A673 (cell line): ENCODE measurements at regions not wholly inside any gene's neighbourhood (a gene's known extent, or its start where the extent isn't known, plus 50 kb on each side); places are given as distances from the start of the nearest gene placed in this dataset.

Experiments
- BruUV-seq: library from RNA; stranded (reverse); fragments of 400-500 nt; replicated peaks from 2 replicates; lab custom pipeline; 2021; lab: Mats Ljungman, UMichigan
- CTCF ChIA-PET: fragments of 300-600 bp; sonication (Branson Sonifier 250); formaldehyde crosslinking; loops from one replicate; lab custom pipeline; 2022; ENCODE audit warnings: antibody characterized with exemption; lab: Charles Lee
- POLR2A ChIA-PET: fragments of 300-600 bp; sonication (Branson Sonifier 250); formaldehyde crosslinking; loops from one replicate; lab custom pipeline; 2022; ENCODE audit warnings: antibody characterized with exemption; ENCODE audit not compliant: low non-redundant PET; lab: Charles Lee
- DNase-seq: peaks from one replicate; pipeline ENCODE4 v3.0.0-alpha.2; 2015; ENCODE audit warnings: low spot score
- H3K27ac ChIP-seq: fragments of 200-600 bp; sonication (generic); 2 replicates; pipeline ENCODE4 v1.5.1; 2016; ENCODE audit warnings: mixed run types, low read depth, mild to moderate bottlenecking, mixed read lengths, antibody characterized with exemption, low read length; ENCODE audit not compliant: poor library complexity, severe bottlenecking
- H3K27me3 ChIP-seq: fragments of 200-600 bp; sonication (generic); replicated peaks from 2 replicates; pipeline ENCODE4 v1.6.1; 2017; ENCODE audit warnings: mixed run types, low read depth, mild to moderate bottlenecking, mixed read lengths, antibody characterized with exemption, low read length; ENCODE audit not compliant: insufficient read depth, poor library complexity
- H3K36me3 ChIP-seq: fragments of 200-600 bp; sonication (generic); 2 replicates; pipeline ENCODE4 v1.6.1; 2016; ENCODE audit warnings: mixed run types, mild to moderate bottlenecking, mixed read lengths, antibody characterized with exemption, low read length; ENCODE audit not compliant: insufficient read depth, poor library complexity, severe bottlenecking
- H3K4me1 ChIP-seq: fragments of 200-600 bp; sonication (generic); 2 replicates; pipeline ENCODE4 v1.6.1; 2017; ENCODE audit warnings: mixed run types, mild to moderate bottlenecking, mixed read lengths, antibody characterized with exemption, low read length; ENCODE audit not compliant: insufficient read depth, poor library complexity, severe bottlenecking
- H3K4me3 ChIP-seq: fragments of 200-600 bp; sonication (generic); 2 replicates; pipeline ENCODE4 v1.5.1; 2016; ENCODE audit warnings: low read depth, mixed run types, mild to moderate bottlenecking, mixed read lengths, low read length; ENCODE audit not compliant: poor library complexity, severe bottlenecking
- H3K9me3 ChIP-seq: fragments of 200-600 bp; sonication (generic); 2 replicates; pipeline ENCODE4 v1.6.1; 2016; ENCODE audit warnings: mixed run types, low read depth, mild to moderate bottlenecking, mixed read lengths, antibody characterized with exemption, low read length; ENCODE audit not compliant: poor library complexity, severe bottlenecking
- EZH2 ChIP-seq: fragments of 200-600 bp; sonication (generic); IDR thresholded peaks from 2 replicates; pipeline ENCODE4 v1.6.1; 2017; ENCODE audit warnings: borderline replicate concordance, low read depth, mild to moderate bottlenecking, mixed read lengths, antibody characterized with exemption, low read length; ENCODE audit not compliant: poor library complexity, severe bottlenecking
- intact Hi-C: fragments of 100-400 bp; cut with micrococcal nuclease; formaldehyde crosslinking; loops from one replicate; pipeline ENCODE4 v1.10.0; 2022; ENCODE audit not compliant: unreplicated experiment

DNA sequence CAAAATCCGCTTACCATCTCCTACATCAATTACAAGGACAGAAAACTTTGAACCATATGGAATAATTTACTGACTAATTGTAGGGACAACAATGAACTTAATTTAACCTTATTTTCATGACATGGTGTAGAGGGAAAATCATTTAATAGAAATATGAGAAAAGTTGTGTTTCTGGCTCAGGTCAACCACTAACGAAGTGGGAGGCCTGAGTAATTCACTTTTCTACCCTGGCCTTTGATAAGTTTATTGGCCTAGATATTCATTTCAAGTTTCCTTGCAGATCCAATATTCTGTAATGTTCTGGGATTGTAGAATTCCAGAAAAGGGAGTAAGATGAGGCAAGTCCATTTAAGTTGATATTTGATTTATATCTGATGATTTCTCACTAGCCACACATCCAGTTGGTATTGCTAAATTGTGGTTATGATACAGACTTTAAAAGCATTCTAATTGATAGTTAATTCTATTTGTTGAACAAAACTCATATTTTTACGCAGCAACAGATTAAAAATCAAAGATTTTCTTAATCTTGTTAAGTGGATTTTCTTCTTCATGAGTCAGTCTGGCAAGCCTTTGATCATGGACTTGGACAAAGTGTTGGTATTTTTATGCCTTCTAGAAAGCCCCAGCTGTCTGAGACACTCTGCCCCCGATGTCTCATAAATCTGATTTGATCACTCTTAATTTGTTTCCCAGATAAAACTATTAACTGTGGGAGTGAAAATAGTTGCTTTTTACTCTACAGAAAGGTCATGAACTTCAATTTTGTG lies 336.5 kb downstream of the TMEM135 start:
- BruUV-seq = no TSS peak
- no peak for DNase-seq
- no peaks in the 10 kb centered on the region for H3K4me1 ChIP-seq
- CTCF ChIA-PET = no interaction called here
- TF ChIP-seq EZH2 = no peak
- no peaks in the 10 kb centered on the region for H3K36me3 ChIP-seq
- intact Hi-C loops = no loop called here
- POLR2A ChIA-PET = no interaction called here
- no peak overlapping the region for H3K4me3 ChIP-seq
- no peaks in the 10 kb centered on the region for H3K27me3 ChIP-seq
- H3K27ac ChIP-seq = no peak overlapping the region
- no peaks in the 10 kb centered on the region for H3K9me3 ChIP-seq
